Peyer's patch (tissue), 4 donors: ENCODE measurements at regions not wholly inside any gene's neighbourhood (a gene's known extent, or its start where the extent isn't known, plus 50 kb on each side); places are given as distances from the start of the nearest gene placed in this dataset.

Source experiments
- DNase-seq, 3 donors: peaks; one replicate each; pipeline ENCODE4 v3.0.0-alpha.2; 2017 to 2019
- H3K27ac ChIP-seq, 4 donors: fragments of 200-600 bp; sonication (generic); one replicate each; pipeline ENCODE4 v1.5.1; 2016 to 2019
- H3K27me3 ChIP-seq, 2 donors: fragments of 200-600 bp; sonication (generic); one replicate each; pipeline ENCODE4 v1.5.1; 2019
- H3K36me3 ChIP-seq, 3 donors: fragments of 200-600 bp; sonication (generic); one replicate each; pipeline ENCODE4 v1.5.1; 2016 to 2019
- H3K4me1 ChIP-seq, 4 donors: fragments of 200-600 bp; sonication (generic); one replicate each; pipeline ENCODE4 v1.5.1; 2016 to 2019
- H3K4me3 ChIP-seq, 4 donors: fragments of 200-600 bp; sonication (generic); 1 replicate in 3 of 4; 2 replicates in 1 of 4; pipeline ENCODE4 v1.5.1; 2016 to 2019; ENCODE audit warnings: mild to moderate bottlenecking in 1 of 4
- H3K9me3 ChIP-seq, 4 donors: fragments of 200-600 bp; sonication (generic); one replicate each; pipeline ENCODE4 v1.5.1; 2016 to 2019; ENCODE audit warnings: mild to moderate bottlenecking in 1 of 4
- CTCF ChIP-seq, 6 experiments: fragments of 450-650 bp in 4 of 6; fragments of 200-600 bp in 2 of 6; sonication (generic) in 1 of 6; IDR thresholded peaks; one replicate each; pipeline ENCODE4 v1.5.1; 2017 to 2019; ENCODE audit warnings: antibody characterized with exemption in 6 of 6, mild to moderate bottlenecking in 3 of 6, moderate library complexity in 1 of 6
- POLR2A ChIP-seq, 2 donors: fragments of 450-650 bp; IDR thresholded peaks; one replicate each; pipeline ENCODE4 v1.5.1; 2017; ENCODE audit warnings: antibody characterized with exemption in 2 of 2, mild to moderate bottlenecking in 2 of 2, moderate library complexity in 2 of 2

DNA sequence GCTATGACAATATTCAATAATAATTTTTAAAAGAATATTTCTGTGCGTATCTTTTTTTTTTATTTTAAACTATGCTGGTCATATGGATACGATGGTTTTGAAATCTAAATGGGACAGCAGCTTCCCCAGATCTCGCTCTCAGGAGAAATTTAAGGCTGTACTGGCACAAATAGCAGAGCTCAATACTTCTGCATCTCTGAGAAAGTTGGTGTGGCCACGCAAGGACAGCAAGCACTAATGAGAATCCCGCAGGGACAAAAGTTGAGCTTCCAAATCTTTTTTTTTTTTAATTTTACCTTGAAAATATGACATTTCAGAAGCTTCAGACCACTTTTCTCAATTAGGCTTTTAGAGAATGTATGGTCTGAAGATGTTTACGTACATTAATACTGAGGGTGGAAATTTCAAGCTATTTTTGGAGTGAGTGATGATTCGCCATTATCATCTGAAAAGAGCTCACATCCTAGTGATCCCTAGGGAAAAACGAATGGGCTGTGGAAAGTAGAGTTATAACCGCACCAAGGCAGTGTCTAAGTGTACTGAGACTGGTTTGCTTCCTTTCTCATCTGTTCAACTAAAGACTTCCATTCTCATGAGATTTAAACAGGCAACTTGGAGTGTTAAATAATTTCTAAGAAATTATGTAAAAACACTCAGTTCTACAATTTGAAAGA, 840.0 kb downstream of the C6orf118 start:
- DNase-seq = no peak
- Histone ChIP-seq H3K27ac (no peak overlapping the region), H3K9me3 (peaks cover 0 to 5% (median 0%) of the 10 kb centered on the region in 4 donors), H3K27me3 (no peaks in the 10 kb centered on the region), H3K4me1 (no peaks in the 10 kb centered on the region), H3K4me3 (no peak overlapping the region), H3K36me3 (no peaks in the 10 kb centered on the region)
- TF ChIP-seq CTCF (IDR thresholded peaks at IDR 0.05) (no peak), POLR2A (IDR thresholded peaks at IDR 0.05) (no peak)

GRCh38 chr6:164455835-164456234, 853.6 kb downstream of the C6orf118 start:
- DNase-seq = no peak
- H3K36me3 ChIP-seq = no peaks in the 10 kb centered on the region
- H3K4me1 ChIP-seq = no peaks in the 10 kb centered on the region
- no peaks in the 10 kb centered on the region for H3K9me3 ChIP-seq
- no peak overlapping the region for H3K27ac ChIP-seq
- H3K4me3 ChIP-seq = no peak overlapping the region
- no peak for TF ChIP-seq POLR2A (IDR thresholded peaks at IDR 0.05)
- no peaks in the 10 kb centered on the region for H3K27me3 ChIP-seq

GRCh38 chr6:164453835-164454234, 855.6 kb downstream of the C6orf118 start:
- H3K36me3 ChIP-seq = no peaks in the 10 kb centered on the region
- H3K4me3 ChIP-seq = no peak overlapping the region
- no peaks in the 10 kb centered on the region for H3K27me3 ChIP-seq
- H3K4me1 ChIP-seq = no peaks in the 10 kb centered on the region
- H3K27ac ChIP-seq = no peak overlapping the region
- DNase-seq = no peak
- TF ChIP-seq POLR2A (IDR thresholded peaks at IDR 0.05) (no peak), CTCF (IDR thresholded peaks at IDR 0.05) (no peak)
- H3K9me3 ChIP-seq = no peaks in the 10 kb centered on the region

DNA sequence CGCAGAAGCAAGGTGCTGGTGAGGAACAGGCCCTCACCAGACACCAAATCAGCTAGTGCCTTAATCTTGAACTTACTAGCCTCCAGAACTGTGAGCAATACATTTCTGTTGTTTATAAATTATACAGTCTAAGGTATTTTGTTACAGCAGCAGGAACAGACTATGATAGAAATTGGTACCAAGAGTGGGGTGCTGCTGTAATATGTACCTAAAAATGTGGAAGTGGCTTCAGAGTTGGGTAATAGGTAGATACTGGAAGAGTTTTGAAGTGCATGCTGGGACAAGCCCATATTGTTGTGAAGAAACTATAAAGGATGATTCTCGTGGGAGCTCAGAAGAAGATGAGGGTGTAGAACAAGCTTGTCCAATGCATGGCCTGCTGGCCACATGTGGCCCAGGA, 866.8 kb downstream of the C6orf118 start:
- Histone ChIP-seq H3K9me3 (peaks cover 0 to 8% (median 0%) of the 10 kb centered on the region in 4 donors), H3K4me3 (no peak overlapping the region), H3K27me3 (no peaks in the 10 kb centered on the region), H3K4me1 (no peaks in the 10 kb centered on the region), H3K36me3 (no peaks in the 10 kb centered on the region), H3K27ac (no peak overlapping the region)
- no peak for DNase-seq
- TF ChIP-seq CTCF (IDR thresholded peaks at IDR 0.05) (no peak), POLR2A (IDR thresholded peaks at IDR 0.05) (no peak)

DNA sequence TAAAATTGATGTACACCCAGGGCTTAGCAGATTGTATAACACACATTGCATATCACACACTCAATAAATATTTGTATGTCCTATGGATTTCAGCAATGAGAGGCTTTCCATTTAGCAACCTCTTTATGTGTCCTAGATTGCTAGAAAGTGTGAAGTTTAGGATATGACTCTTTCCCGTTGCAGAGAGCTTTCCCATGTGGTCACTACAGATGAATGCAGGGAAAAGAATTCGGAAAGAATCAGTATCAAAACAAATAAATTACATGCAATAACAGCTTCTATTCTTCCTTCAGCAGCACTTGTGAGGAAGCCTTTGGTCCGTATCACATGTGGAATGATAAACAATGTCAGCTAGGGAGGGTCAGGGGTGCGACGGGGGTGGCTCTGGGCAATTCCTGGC, 870.1 kb downstream of the C6orf118 start:
- no peak overlapping the region for H3K27ac ChIP-seq
- H3K27me3 ChIP-seq = no peaks in the 10 kb centered on the region
- H3K4me1 ChIP-seq = no peaks in the 10 kb centered on the region
- TF ChIP-seq POLR2A (IDR thresholded peaks at IDR 0.05) (no peak), CTCF (IDR thresholded peaks at IDR 0.05) (no peak)
- no peak overlapping the region for H3K4me3 ChIP-seq
- H3K36me3 ChIP-seq = no peaks in the 10 kb centered on the region
- DNase-seq = no peak
- peaks cover 0 to 8% (median 0%) of the 10 kb centered on the region in 4 donors for H3K9me3 ChIP-seq

- Histone ChIP-seq H3K4me3 (no peak overlapping the region), H3K9me3 (peaks cover 0 to 1% (median 0%) of the 10 kb centered on the region in 4 donors), H3K27me3 (no peaks in the 10 kb centered on the region), H3K4me1 (no peaks in the 10 kb centered on the region), H3K36me3 (no peaks in the 10 kb centered on the region), H3K27ac (no peak overlapping the region)
- TF ChIP-seq CTCF (IDR thresholded peaks at IDR 0.05) (no peak), POLR2A (IDR thresholded peaks at IDR 0.05) (no peak)
- DNase-seq = no peak
Measured at GRCh38 chr6:164436976-164437375, 872.4 kb downstream of the C6orf118 start.
